ENCODE measurements at regions not wholly inside any gene's neighbourhood (a gene's known extent, or its start where the extent isn't known, plus 50 kb on each side); places are given as distances from the start of the nearest gene placed in this dataset.
A peak's percentile ranks its signal among the peaks of the same experiment; 100 is the strongest.
"Not testable (repeated sequence)": the region's sequence is repeated elsewhere in the genome, so short reads cannot be mapped to it uniquely, and the experiment has no call there.

- DNase-seq (ENCODE audit: low read depth in 2 of 2), result no peak
Measured at GRCh38 chr13:59352600-59352999, 811.1 kb downstream of the DIAPH3 start.

DNA sequence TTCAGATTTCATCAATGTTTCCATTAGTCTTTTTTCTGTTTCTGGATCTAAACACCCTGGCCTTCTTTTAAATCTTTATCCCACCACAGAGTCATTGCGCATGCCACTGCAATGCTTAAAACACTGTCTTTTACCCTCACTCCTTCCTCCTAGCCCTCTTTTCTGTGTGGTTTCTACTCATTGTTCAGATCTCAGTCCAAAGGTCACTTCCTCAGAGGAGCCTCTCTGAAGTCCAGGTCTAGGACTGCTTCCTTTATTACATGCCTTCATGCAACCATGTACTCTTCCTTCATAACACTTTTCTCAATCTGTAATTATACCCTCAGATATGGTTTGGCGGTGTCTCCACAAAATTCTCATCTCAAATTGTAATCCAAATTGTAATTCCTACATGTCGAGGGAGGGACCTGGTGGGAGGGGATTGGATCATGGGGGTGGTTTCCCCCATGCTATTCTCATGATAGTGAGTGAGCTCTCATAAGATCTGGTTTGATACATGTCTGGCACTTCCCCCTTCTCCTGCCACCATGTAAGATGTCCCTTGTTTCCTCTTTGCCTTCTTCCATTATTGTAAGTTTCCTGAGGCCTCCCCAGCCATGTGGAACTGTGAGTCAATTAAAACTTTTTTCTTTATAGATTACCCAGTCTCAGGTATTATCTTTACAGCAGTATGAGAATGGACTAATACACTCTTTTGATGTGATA lies 808.9 kb downstream of the DIAPH3 start:
- DNase-seq (ENCODE audit: low read depth in 2 of 2), result no peak

DNA sequence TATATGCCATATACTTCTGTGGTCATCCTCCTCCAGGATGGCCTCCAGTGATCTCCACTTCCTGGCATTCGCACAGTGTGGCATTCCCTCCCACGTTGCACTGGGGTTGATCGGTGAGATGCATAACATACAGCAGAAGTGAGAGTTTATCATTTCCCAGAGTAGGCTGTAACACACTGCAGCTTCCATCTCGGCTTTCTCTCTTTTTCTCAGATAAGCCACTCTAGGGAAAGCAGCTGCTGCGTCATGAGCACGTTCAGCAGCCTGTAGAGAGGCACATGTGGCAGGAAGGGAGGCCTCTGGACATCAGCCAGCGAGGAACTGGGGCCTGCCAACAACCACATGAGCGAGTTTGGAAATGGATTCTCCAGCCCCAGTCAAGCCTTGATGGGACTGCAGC lies 807.1 kb downstream of the DIAPH3 start:
- no peak for DNase-seq (ENCODE audit: low read depth in 2 of 2)

DNA sequence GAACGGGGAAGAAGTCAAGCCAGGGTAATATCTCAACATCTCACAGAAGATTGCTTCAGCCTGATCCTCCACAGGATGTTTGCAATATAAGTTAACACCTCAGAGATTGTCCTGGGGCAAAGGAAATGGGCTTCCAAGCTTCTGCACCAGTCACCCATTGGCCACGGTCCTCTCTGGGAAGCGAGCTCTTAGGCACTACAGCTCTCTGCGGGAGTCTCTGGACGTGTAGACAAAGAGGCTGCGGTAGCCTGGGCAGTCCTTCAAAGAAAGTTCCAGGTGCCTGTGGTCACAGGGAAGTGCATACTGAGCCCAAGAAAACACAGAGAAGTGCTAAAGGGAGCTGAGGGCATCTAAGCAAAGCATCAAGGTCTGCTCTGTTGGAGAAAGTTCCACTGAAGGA lies 805.7 kb downstream of the DIAPH3 start:
- DNase-seq (ENCODE audit: low read depth in 2 of 2), result no peak

DNA sequence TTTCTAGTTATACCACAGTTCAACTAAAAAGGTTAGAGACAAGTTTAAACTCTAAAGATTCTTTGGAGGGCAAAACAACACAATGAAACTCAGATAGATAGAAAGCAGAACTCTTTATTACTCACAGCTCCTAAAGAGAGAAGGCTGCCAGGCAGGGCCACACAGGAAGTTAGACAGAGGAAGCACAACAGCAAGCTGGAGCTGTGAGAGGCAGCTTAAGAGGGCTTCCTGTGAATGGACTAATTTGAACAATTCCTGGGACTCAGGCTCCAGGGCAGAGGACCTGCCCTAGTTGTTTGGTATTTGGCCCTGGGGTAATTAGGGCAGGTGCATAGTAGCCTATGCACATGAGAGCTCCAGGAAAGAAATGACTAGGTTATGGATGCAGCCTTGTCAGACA lies 803.6 kb downstream of the DIAPH3 start:
- DNase-seq (ENCODE audit: low read depth in 2 of 2), result no peak

- no peak for DNase-seq (ENCODE audit: low read depth in 2 of 2)
Measured at GRCh38 chr13:59360916-59361315, 802.8 kb downstream of the DIAPH3 start.

GRCh38 chr13:59363313-59363712 lies 800.4 kb downstream of the DIAPH3 start:
- DNase-seq (ENCODE audit: low read depth in 2 of 2), result no peak

- no peak for DNase-seq (ENCODE audit: low read depth in 2 of 2)
Measured at GRCh38 chr13:59363947-59364346, 799.8 kb downstream of the DIAPH3 start.

- DNase-seq (ENCODE audit: low read depth in 2 of 2), result no peak
Measured at GRCh38 chr13:59364641-59365085, 799.1 kb downstream of the DIAPH3 start.

- DNase-seq (ENCODE audit: low read depth in 2 of 2), result no peak
Measured at GRCh38 chr13:59367467-59367866, 796.3 kb downstream of the DIAPH3 start.

DNA sequence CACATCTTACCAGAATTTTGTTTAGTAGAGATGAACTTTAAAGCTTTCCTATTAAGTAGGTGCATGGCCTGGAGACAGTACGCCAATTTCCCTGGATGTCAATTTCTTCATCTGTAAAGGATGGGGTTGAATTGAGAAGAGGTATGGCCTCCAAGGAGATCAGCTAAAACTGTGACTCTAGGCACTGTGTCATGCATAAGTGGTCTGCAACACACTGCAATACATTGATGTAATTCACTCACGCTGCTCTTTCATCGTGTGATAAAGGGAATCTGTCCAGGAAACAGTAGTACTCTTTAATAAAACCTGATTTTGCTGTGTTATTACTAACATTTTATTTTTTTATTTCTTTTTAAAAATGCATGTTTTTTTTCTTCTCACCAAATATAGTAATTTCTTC lies 795.8 kb downstream of the DIAPH3 start:
- DNase-seq (ENCODE audit: low read depth in 2 of 2), result no peak

DNA sequence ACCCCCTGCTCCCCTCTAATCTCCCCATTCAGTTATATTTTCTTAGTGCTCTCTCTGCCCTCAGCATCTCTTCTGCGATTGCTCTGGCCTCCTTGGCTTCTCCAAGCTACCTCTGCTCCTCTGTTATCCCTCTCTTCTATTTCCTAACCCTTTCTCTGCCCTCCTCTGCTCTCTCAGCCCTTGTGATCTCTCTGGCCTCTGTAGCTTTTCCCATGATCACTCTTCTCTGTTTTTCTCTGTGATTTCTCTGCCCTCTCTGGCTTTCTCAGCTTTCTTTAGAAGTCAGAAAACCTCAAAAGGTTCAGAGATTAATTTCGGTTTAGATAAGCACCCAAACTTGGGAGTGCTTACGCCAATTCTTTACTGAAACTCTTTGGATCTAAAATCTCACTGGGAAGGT lies 795.0 kb downstream of the DIAPH3 start:
- no peak for DNase-seq (ENCODE audit: low read depth in 2 of 2)

- DNase-seq (ENCODE audit: low read depth in 2 of 2), result no peak
Measured at GRCh38 chr13:59371229-59371628, 792.5 kb downstream of the DIAPH3 start.

GRCh38 chr13:59373341-59373740 lies 790.4 kb downstream of the DIAPH3 start:
- DNase-seq (ENCODE audit: low read depth in 2 of 2), result no peak

- no peak for DNase-seq (ENCODE audit: low read depth in 2 of 2)
Measured at GRCh38 chr13:59374691-59375090, 789.0 kb downstream of the DIAPH3 start.

DNA sequence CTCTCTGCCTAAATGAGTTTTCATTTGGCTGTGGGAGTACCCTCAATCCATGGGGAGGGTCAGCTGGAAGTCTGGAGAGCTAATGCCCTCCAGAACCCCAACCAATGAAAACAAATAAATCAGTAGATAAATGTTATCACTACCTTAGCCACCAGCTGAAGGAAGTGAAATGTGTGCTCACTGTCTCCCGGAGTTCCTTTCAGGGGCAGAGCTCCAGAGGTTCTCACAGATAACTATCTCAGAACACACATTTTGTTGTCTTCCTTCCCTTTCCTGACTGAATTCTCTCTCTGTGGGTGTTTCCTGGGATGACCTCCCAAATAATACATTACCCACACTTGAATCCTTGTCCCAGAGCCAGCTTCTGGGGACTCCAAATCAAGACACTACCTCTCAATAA lies 779.6 kb downstream of the DIAPH3 start:
- no peak for DNase-seq (ENCODE audit: low read depth in 2 of 2)

DNA sequence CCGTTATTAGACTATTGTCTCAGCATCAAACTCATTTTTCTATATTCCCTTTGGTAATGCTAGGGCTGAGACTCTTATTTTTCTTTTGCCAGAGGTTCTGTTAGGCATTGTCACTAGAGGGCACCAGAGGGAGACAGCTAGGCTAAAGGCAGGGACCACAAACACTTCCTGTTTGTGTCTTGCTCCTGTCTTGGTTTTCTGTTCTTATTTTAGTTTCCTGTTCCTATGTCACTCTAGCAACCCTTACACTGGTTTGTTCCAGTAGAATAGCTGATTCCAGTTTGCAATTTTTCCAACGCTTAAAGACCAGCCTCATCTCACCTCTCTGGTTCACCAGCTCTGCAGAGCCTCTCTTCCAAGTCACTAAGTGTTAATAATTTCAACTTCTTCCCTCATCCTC lies 772.0 kb downstream of the DIAPH3 start:
- peak in 1 of 2 donors; percentile 9 for DNase-seq (ENCODE audit: low read depth in 2 of 2)

- no peak for DNase-seq (ENCODE audit: low read depth in 2 of 2)
Measured at GRCh38 chr13:59392328-59392727, 771.4 kb downstream of the DIAPH3 start.

DNA sequence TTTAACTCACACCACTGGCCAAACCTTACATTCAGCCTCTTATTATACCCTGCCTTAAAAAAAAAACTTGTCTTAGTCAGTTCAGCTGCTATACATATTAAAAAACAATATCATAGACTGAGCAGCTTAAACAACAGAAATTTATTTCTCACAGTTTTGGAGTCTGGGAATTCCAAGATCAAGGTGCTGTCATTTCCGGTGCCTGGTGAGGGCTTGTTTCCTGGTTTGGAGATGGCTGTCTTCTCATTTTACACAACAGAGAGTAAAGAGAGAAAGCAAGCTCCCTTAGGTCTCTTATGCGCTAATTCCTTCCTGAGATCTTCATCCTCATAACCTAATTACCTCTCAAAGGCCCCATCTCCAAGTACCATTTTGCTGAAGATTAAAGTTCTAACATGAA lies 769.2 kb downstream of the DIAPH3 start:
- no peak for DNase-seq (ENCODE audit: low read depth in 2 of 2)

DNA sequence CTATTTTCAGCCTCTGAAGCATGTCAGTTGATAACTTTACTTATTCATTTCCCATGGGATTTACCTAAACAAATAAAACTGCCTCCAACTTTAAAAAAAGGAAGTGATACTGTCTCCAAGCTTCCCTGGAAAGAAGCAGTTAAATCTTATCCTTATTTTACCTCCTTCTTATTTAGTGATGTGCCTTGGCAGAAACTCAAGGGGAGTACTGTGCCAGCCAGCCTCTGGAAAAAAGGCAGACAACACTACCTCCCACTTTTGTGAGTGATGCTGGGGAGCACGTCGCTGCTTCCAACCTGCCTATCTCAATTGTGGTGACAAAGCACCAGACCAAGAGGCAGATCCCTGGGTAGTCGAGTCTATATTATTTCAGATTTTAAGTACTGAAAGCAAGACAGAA lies 765.6 kb downstream of the DIAPH3 start:
- no peak for DNase-seq (ENCODE audit: low read depth in 2 of 2)

DNA sequence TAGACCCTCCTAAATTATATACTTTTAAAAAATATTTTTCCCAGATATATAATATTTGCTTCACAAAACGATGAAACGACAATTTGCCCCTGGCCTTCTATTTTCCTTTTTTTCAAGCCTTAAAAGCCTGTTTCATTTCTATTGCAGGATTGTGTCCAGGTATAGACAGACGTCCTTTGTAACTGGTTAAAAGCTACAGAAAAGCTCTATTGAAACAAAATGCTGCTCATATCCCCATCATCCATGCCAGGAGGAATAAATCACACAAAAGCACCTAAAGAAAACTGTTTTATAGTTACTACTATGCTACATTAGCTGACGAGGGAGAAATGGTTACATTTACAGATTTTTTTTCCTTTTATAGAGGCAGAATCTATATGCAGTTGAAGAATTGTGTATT lies 765.1 kb downstream of the DIAPH3 start:
- DNase-seq (ENCODE audit: low read depth in 2 of 2), result no peak

DNA sequence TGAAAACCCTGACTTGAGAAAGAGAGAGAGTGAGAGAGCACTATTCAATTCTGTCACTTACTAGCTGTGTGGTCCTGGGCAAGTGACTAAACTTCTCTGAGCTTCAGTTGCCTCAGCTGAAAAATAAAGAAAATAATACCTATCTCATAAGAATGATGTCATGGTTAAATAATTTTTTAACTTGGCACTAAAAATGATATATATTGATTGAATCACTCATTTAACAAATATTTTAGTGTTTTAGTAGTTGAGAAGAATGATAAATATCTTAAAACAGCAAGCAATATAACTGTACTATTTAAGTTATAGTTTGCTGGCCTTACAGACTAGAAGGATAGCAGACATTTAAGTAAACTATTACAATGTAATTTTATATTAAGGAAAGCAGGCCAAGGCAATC lies 764.2 kb downstream of the DIAPH3 start:
- no peak for DNase-seq (ENCODE audit: low read depth in 2 of 2)

- DNase-seq (ENCODE audit: low read depth in 2 of 2), result no peak
Measured at GRCh38 chr13:59404331-59404730, 759.4 kb downstream of the DIAPH3 start.

- not testable (repeated sequence) for DNase-seq (ENCODE audit: low read depth in 2 of 2)
Measured at GRCh38 chr13:59407251-59407650, 756.5 kb downstream of the DIAPH3 start.

Data from activated CD8-positive, alpha-beta memory T cell treated with anti-CD3 and anti-CD28 coated beads for 4 hours (primary cell).